Vagina (tissue), 2 donors: ENCODE measurements at regions not wholly inside any gene's neighbourhood (a gene's known extent, or its start where the extent isn't known, plus 50 kb on each side); places are given as distances from the start of the nearest gene placed in this dataset.

Experiments
- CTCF ChIP-seq, 3 experiments: fragments of 450-650 bp in 2 of 3; fragments of 200-600 bp in 1 of 3; sonication (generic) in 1 of 3; IDR thresholded peaks; one replicate each; pipeline ENCODE4 v1.5.1; 2017 to 2019; ENCODE audit warnings: antibody characterized with exemption in 3 of 3, mild to moderate bottlenecking in 2 of 3, moderate library complexity in 2 of 3
- POLR2A ChIP-seq, 2 donors: fragments of 450-650 bp; IDR thresholded peaks; one replicate each; pipeline ENCODE4 v1.6.1; 2017; ENCODE audit warnings: antibody characterized with exemption in 2 of 2, mild to moderate bottlenecking in 2 of 2, moderate library complexity in 2 of 2
- POLR2AphosphoS5 ChIP-seq, 2 donors: sonication (generic); formaldehyde crosslinking; IDR thresholded peaks; one replicate each; pipeline ENCODE4 v1.9.0; 2017; ENCODE audit warnings: antibody characterized with exemption in 2 of 2, mild to moderate bottlenecking in 2 of 2, low read depth in 1 of 2; ENCODE audit not compliant: insufficient read depth in 1 of 2

- TF ChIP-seq CTCF (IDR thresholded peaks at IDR 0.05) = no peak
- no peak for TF ChIP-seq POLR2A (IDR thresholded peaks at IDR 0.05)
- no peak for TF ChIP-seq POLR2AphosphoS5 (IDR thresholded peaks at IDR 0.05; ENCODE audit: insufficient read depth in 1 of 2, low read depth in 1 of 2)
Measured at GRCh38 chr2:223366566-223366965, 235.6 kb downstream of the SCG2 start.
